B cell (primary cell): ENCODE measurements at regions not wholly inside any gene's neighbourhood (a gene's known extent, or its start where the extent isn't known, plus 50 kb on each side); places are given as distances from the start of the nearest gene placed in this dataset.

Experiments used
- ATAC-seq: fragments of 200-7000 bp; cut with Tn5 transposase; one replicate; pipeline ENCODE4 v1.10.0; 2021; ENCODE audit warnings: low read depth, mild to moderate bottlenecking, moderate number of reproducible peaks, moderate library complexity
- CTCF ChIA-PET: fragments of 350-600 bp; sonication (Branson Sonifier 250); formaldehyde crosslinking; loops from one replicate; lab custom pipeline; 2021; ENCODE audit warnings: antibody characterized with exemption, inconsistent platforms; lab: Charles Lee
- POLR2A ChIA-PET: fragments of 350-600 bp; sonication (Branson Sonifier 250); formaldehyde crosslinking; loops from one replicate; lab custom pipeline; 2021; ENCODE audit warnings: antibody characterized with exemption; lab: Charles Lee
- DNase-seq: peaks from one replicate; pipeline ENCODE4 v3.0.0; 2013
- H2AFZ ChIP-seq: 2 replicates; pipeline ENCODE4 v1.6.1; 2012; ENCODE audit warnings: mild to moderate bottlenecking, low read depth, low read length; ENCODE audit not compliant: insufficient read depth, poor library complexity, severe bottlenecking
- H3K27ac ChIP-seq, 2 donors: 1 replicate in 1 of 2; 2 replicates in 1 of 2; pipeline ENCODE4 v1.5.1; 2012 to 2013; ENCODE audit warnings: low read length in 2 of 2, mild to moderate bottlenecking in 2 of 2, moderate library complexity in 1 of 2
- H3K27me3 ChIP-seq, 4 experiments: fragments of 200-600 bp in 1 of 4; sonication (generic) in 1 of 4; replicated peaks in 1 of 4; 1 replicate in 2 of 4; 2 replicates in 2 of 4; pipeline versions ENCODE4 v1.6.1 to v1.7.0; 2013 to 2016; ENCODE audit warnings: low read length in 3 of 4, mild to moderate bottlenecking in 2 of 4, mixed read lengths in 1 of 4, moderate library complexity in 1 of 4; ENCODE audit not compliant: insufficient read depth in 4 of 4, control insufficient read depth in 3 of 4; ENCODE audit errors: control extremely low read depth in 1 of 4
- H3K36me3 ChIP-seq, 2 experiments: replicated peaks in 1 of 2; 1 replicate in 1 of 2; 2 replicates in 1 of 2; pipeline versions ENCODE4 v1.6.1 to v1.7.1; 2013; ENCODE audit warnings: low read length in 1 of 2; ENCODE audit not compliant: insufficient read depth in 2 of 2, control insufficient read depth in 1 of 2; ENCODE audit errors: control extremely low read depth in 1 of 2, extremely low read depth in 1 of 2
- H3K4me1 ChIP-seq, 2 donors: fragments of 200-600 bp in 1 of 2; sonication (generic) in 1 of 2; 1 replicate in 1 of 2; 2 replicates in 1 of 2; pipeline versions ENCODE4 v1.5.1 to v1.6.1; 2013 to 2017; ENCODE audit warnings: low read length in 2 of 2; ENCODE audit not compliant: control insufficient read depth in 2 of 2, insufficient read depth in 2 of 2
- H3K4me2 ChIP-seq: replicated peaks from 2 replicates; pipeline ENCODE3; 2012; ENCODE audit warnings: mild to moderate bottlenecking, low read depth, low read length; ENCODE audit not compliant: poor library complexity, severe bottlenecking
- H3K4me3 ChIP-seq, 5 experiments: fragments of 200-600 bp in 1 of 5; sonication (generic) in 1 of 5; 1 replicate in 3 of 5; 2 replicates in 2 of 5; pipeline versions ENCODE4 v1.5.1 to v1.7.0; 2011 to 2016; ENCODE audit warnings: low read length in 4 of 5, mild to moderate bottlenecking in 4 of 5, low read depth in 2 of 5, control low read depth in 1 of 5, moderate library complexity in 1 of 5; ENCODE audit not compliant: insufficient read depth in 1 of 5; ENCODE audit errors: control extremely low read depth in 1 of 5, extremely low read depth in 1 of 5
- H3K79me2 ChIP-seq: fragments of 200-600 bp; sonication (generic); one replicate; pipeline ENCODE4 v1.6.0; 2016; ENCODE audit warnings: low read length; ENCODE audit not compliant: control insufficient read depth, insufficient read depth
- H3K9ac ChIP-seq: fragments of 200-600 bp; sonication (generic); 2 replicates; pipeline ENCODE4 v1.6.1; 2017; ENCODE audit warnings: mild to moderate bottlenecking, low read length, moderate library complexity
- H3K9me3 ChIP-seq, 3 donors: one replicate each; pipeline versions ENCODE4 v1.6.1 to v1.7.1; 2013; ENCODE audit warnings: low read length in 2 of 3; ENCODE audit not compliant: control insufficient read depth in 2 of 3, insufficient read depth in 1 of 3; ENCODE audit errors: control extremely low read depth in 1 of 3
- H4K20me1 ChIP-seq: 2 replicates; pipeline ENCODE4 v1.6.0; 2012; ENCODE audit warnings: mild to moderate bottlenecking, low read length; ENCODE audit not compliant: insufficient read depth, control insufficient read depth, poor library complexity, severe bottlenecking
- H3K27ac Mint-ChIP-seq: one replicate; pipeline ENCODE4 v1.8.0; 2021; ENCODE audit warnings: mixed read lengths
- H3K27me3 Mint-ChIP-seq: one replicate; pipeline ENCODE4 v1.8.0; 2021; ENCODE audit warnings: mixed read lengths
- H3K4me1 Mint-ChIP-seq: one replicate; pipeline ENCODE4 v1.8.0; 2021; ENCODE audit warnings: mixed read lengths
- H3K4me3 Mint-ChIP-seq: one replicate; pipeline ENCODE4 v1.8.0; 2021; ENCODE audit warnings: mixed read lengths
- H3K9me3 Mint-ChIP-seq: one replicate; pipeline ENCODE4 v1.8.0; 2022; ENCODE audit warnings: mixed read lengths; ENCODE audit not compliant: insufficient read depth
- EZH2 ChIP-seq: IDR thresholded peaks from 2 replicates; pipeline ENCODE4 v1.6.1; 2012; ENCODE audit warnings: borderline replicate concordance, low read depth, mild to moderate bottlenecking, moderate library complexity, low read length; ENCODE audit not compliant: insufficient read depth, poor library complexity, severe bottlenecking
- WGBS: methylation state at CpG from one replicate; pipeline ENCODE4 v1.1.5; 2013; ENCODE audit warnings: missing lambda C conversion rate; ENCODE audit not compliant: insufficient coverage; 5-methylcytosine and 5-hydroxymethylcytosine counted together
- intact Hi-C: fragments of 100-400 bp; cut with micrococcal nuclease; formaldehyde crosslinking; loops from one replicate; pipeline ENCODE4 v1.10.0; 2022
- TF ChIP-seq, protein P1 (sequence below): fragments of 200-600 bp; IDR thresholded peaks from one replicate; pipeline ENCODE4 v1.8.0; 2022; ENCODE audit warnings: antibody characterized with exemption, mild to moderate bottlenecking

DNA sequence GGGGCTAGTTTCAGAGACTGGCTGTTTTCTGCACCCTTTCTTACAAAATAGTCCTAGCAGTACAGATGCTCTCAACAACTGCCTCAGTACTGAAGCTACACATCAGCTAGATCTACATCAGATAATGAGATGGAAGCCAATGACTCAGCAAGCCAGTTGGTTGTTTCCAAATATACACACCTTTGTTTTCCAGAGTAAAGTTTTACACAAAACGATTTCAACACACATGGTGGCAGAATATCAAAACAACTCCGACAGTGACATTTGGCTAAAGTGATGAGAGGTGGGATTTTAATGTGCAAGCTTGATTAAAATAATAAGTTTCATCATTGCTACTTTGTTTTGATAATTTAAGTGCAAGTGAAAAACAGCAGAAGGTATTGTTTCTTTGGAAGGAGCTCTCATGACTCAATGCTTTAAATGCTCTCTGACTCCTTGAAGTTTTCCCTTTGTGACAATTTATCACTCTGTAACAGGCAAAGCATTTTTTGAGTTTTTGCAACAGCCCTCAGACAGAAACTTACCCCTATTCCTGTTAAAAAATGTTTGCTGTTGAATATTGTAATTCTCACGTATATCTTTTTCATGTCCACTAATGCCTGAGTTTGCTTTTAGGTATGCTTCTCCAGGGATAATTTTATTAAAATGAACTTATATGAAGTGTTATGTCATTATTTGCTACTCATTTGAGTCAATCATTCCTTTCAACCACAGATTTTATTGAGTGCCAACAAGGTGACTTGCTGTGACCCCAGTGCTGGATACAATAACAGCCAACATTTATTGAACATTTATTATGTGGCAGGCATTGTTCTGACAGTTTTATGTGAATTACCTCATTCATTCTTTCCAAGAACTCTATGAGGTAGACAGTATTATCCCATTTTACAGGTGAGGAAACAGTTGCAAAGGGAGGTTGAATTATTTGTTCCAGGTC, 882.0 kb downstream of the TFAP2A start:
- TF ChIP-seq, protein P1, sequence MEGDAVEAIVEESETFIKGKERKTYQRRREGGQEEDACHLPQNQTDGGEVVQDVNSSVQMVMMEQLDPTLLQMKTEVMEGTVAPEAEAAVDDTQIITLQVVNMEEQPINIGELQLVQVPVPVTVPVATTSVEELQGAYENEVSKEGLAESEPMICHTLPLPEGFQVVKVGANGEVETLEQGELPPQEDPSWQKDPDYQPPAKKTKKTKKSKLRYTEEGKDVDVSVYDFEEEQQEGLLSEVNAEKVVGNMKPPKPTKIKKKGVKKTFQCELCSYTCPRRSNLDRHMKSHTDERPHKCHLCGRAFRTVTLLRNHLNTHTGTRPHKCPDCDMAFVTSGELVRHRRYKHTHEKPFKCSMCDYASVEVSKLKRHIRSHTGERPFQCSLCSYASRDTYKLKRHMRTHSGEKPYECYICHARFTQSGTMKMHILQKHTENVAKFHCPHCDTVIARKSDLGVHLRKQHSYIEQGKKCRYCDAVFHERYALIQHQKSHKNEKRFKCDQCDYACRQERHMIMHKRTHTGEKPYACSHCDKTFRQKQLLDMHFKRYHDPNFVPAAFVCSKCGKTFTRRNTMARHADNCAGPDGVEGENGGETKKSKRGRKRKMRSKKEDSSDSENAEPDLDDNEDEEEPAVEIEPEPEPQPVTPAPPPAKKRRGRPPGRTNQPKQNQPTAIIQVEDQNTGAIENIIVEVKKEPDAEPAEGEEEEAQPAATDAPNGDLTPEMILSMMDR = no peak
- no peak for TF ChIP-seq EZH2
- 20% methylated on average over 1 of the region's 3 CpGs for WGBS
- Histone ChIP-seq H3K27ac (no peak overlapping the region), H4K20me1 (no peaks in the 10 kb centered on the region), H3K4me1 (no peaks in the 10 kb centered on the region), H3K4me3 (no peak overlapping the region), H2AFZ (no peak overlapping the region), H3K27me3 (no peaks in the 10 kb centered on the region), H3K4me2 (no peak overlapping the region), H3K79me2 (no peaks in the 10 kb centered on the region), H3K36me3 (no peaks in the 10 kb centered on the region), H3K9ac (no peak overlapping the region), H3K9me3 (no peaks in the 10 kb centered on the region)
- ATAC-seq = no peak
- H3K9me3 Mint-ChIP-seq = no peaks in the 10 kb centered on the region
- H3K27ac Mint-ChIP-seq = no peak overlapping the region
- intact Hi-C loops = no loop called here
- DNase-seq = no peak
- H3K27me3 Mint-ChIP-seq = no peaks in the 10 kb centered on the region
- H3K4me3 Mint-ChIP-seq = no peak overlapping the region
- ChIA-PET CTCF (no interaction called here), POLR2A (no interaction called here)
- H3K4me1 Mint-ChIP-seq = no peaks in the 10 kb centered on the region

DNA sequence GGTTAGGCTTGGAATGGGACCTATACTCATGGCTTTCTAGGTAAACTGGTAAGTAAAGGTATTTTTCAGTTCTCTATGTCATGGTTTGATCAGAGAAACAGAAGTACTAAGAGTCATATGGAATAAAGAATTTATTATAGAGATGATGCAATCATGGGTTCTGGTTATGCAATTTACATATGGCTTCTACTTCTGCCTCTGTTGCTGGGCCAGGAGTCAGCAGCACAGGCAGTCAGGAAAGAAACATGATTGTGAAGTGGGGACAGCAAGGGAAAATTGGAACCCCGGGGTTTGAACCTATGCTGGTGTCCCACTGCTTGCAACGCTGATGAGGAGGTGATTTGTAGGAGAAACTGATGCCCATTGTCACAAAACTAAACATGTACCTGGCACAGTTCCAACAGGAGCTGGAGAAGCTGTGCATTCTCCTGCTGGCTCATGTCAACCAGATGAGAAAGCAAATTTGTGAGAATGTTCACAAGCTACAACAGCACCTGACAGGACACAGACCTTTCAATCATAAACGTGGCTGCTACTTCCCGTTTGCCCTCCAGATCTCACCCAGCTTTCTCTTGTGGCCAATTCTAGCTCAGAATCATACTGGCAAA, 887.1 kb downstream of the TFAP2A start:
- Histone ChIP-seq H3K4me2 (no peak overlapping the region), H3K36me3 (no peaks in the 10 kb centered on the region), H3K79me2 (no peaks in the 10 kb centered on the region), H3K27me3 (no peaks in the 10 kb centered on the region), H3K9me3 (no peaks in the 10 kb centered on the region), H2AFZ (no peak overlapping the region), H3K9ac (no peak overlapping the region), H4K20me1 (no peaks in the 10 kb centered on the region), H3K27ac (no peak overlapping the region), H3K4me3 (no peak overlapping the region), H3K4me1 (no peaks in the 10 kb centered on the region)
- H3K4me3 Mint-ChIP-seq = no peak overlapping the region
- intact Hi-C loops = no loop called here
- H3K27ac Mint-ChIP-seq = no peak overlapping the region
- ChIA-PET CTCF (no interaction called here), POLR2A (no interaction called here)
- H3K9me3 Mint-ChIP-seq = no peaks in the 10 kb centered on the region
- DNase-seq (no peak), ATAC-seq (no peak)
- 58% methylated on average over 4 of the region's 4 CpGs for WGBS
- H3K4me1 Mint-ChIP-seq = no peaks in the 10 kb centered on the region
- TF ChIP-seq, protein P1 = no peak
- TF ChIP-seq EZH2 = no peak
- H3K27me3 Mint-ChIP-seq = no peaks in the 10 kb centered on the region
